DMS53 (cell line): ENCODE measurements at regions not wholly inside any gene's neighbourhood (a gene's known extent, or its start where the extent isn't known, plus 50 kb on each side); places are given as distances from the start of the nearest gene placed in this dataset.

Experiments
- DNase-seq: peaks from one replicate; lab custom pipeline; 2025; lab: John Stamatoyannopoulos, UW

- peak; percentile 91 for DNase-seq
Observed at GRCh38 chr21:16587141-16587581, 857.4 kb downstream of the USP25 start.

GRCh38 chr21:16587681-16588375 is 858.0 kb downstream of the USP25 start:
- peak; percentile 68 for DNase-seq

GRCh38 chr21:16588433-16588860 is 858.7 kb downstream of the USP25 start:
- DNase-seq, result peak; percentile 91

GRCh38 chr21:16589006-16589898 is 859.5 kb downstream of the USP25 start:
- no peak for DNase-seq

GRCh38 chr21:16590186-16590585 is 860.4 kb downstream of the USP25 start:
- DNase-seq, result no peak

GRCh38 chr21:16590641-16591292 is 861.0 kb downstream of the USP25 start:
- DNase-seq, result no peak

GRCh38 chr21:16592381-16592780 is 862.6 kb downstream of the USP25 start:
- DNase-seq, result no peak

- DNase-seq, result no peak
Observed at GRCh38 chr21:16594191-16594590, 864.4 kb downstream of the USP25 start.

- DNase-seq, result no peak
Observed at GRCh38 chr21:16596369-16596768, 866.6 kb downstream of the USP25 start.

GRCh38 chr21:16597753-16598152 is 868.0 kb downstream of the USP25 start:
- DNase-seq, result no peak

GRCh38 chr21:16605597-16605996 is 875.8 kb downstream of the USP25 start:
- DNase-seq, result no peak

GRCh38 chr21:16606271-16606670 is 876.5 kb downstream of the USP25 start:
- no peak for DNase-seq

GRCh38 chr21:16608209-16608830 is 878.5 kb downstream of the USP25 start:
- DNase-seq, result peak; percentile 25

GRCh38 chr21:16619281-16619680 is 889.5 kb downstream of the USP25 start:
- DNase-seq, result no peak

GRCh38 chr21:16620786-16621320 is 891.1 kb downstream of the USP25 start:
- no peak for DNase-seq

GRCh38 chr21:16624479-16625118 is 888.2 kb upstream of the CXADR start:
- DNase-seq, result peak; percentile 1

GRCh38 chr21:16625491-16625890 is 887.4 kb upstream of the CXADR start:
- no peak for DNase-seq

- DNase-seq, result no peak
Observed at GRCh38 chr21:16633831-16634459, 878.9 kb upstream of the CXADR start.

GRCh38 chr21:16634515-16634914 is 878.3 kb upstream of the CXADR start:
- DNase-seq, result no peak

- DNase-seq, result peak; percentile 3
Observed at GRCh38 chr21:16640297-16641027, 872.4 kb upstream of the CXADR start.
